HG03571 (cell line): ENCODE measurements at regions not wholly inside any gene's neighbourhood (a gene's known extent, or its start where the extent isn't known, plus 50 kb on each side); places are given as distances from the start of the nearest gene placed in this dataset.

Experiments
- ATAC-seq: cut with Tn5 transposase; IDR thresholded peaks from one replicate; pipeline ENCODE4 v1.9.1; 2021; ENCODE audit not compliant: unreplicated experiment

GRCh38 chr2:51758081-51758480 is 726.1 kb upstream of the NRXN1 start:
- ATAC-seq: no peak

- ATAC-seq: no peak
These were observed 702.2 kb upstream of the NRXN1 start for GRCh38 chr2:51734115-51734514.

GRCh38 chr2:51723691-51724090 is 691.8 kb upstream of the NRXN1 start:
- no peak for ATAC-seq

- ATAC-seq: no peak
These were observed 690.4 kb upstream of the NRXN1 start for GRCh38 chr2:51722311-51722710.

GRCh38 chr2:51720826-51721225 is 688.9 kb upstream of the NRXN1 start:
- ATAC-seq: no peak

GRCh38 chr2:51718881-51719280 is 686.9 kb upstream of the NRXN1 start:
- ATAC-seq: no peak

GRCh38 chr2:51717312-51717711 is 685.4 kb upstream of the NRXN1 start:
- ATAC-seq: no peak

GRCh38 chr2:51711766-51712165 is 679.8 kb upstream of the NRXN1 start:
- ATAC-seq: no peak

GRCh38 chr2:51710222-51710621 is 678.3 kb upstream of the NRXN1 start:
- no peak for ATAC-seq

- no peak for ATAC-seq
These were observed 675.7 kb upstream of the NRXN1 start for GRCh38 chr2:51707625-51708024.

GRCh38 chr2:51706220-51706619 is 674.3 kb upstream of the NRXN1 start:
- no peak for ATAC-seq

- no peak for ATAC-seq
These were observed 673.5 kb upstream of the NRXN1 start for GRCh38 chr2:51705417-51705816.

GRCh38 chr2:51698021-51698420 is 666.1 kb upstream of the NRXN1 start:
- no peak for ATAC-seq

GRCh38 chr2:51697095-51697494 is 665.2 kb upstream of the NRXN1 start:
- ATAC-seq: no peak

GRCh38 chr2:51695531-51695930 is 663.6 kb upstream of the NRXN1 start:
- ATAC-seq: no peak

GRCh38 chr2:51693640-51694039 is 661.7 kb upstream of the NRXN1 start:
- no peak for ATAC-seq

- ATAC-seq: no peak
These were observed 649.9 kb upstream of the NRXN1 start for GRCh38 chr2:51681854-51682253.

GRCh38 chr2:51673628-51674027 is 641.7 kb upstream of the NRXN1 start:
- no peak for ATAC-seq

GRCh38 chr2:51667679-51668078 is 635.7 kb upstream of the NRXN1 start:
- ATAC-seq: no peak

- no peak for ATAC-seq
These were observed 630.3 kb upstream of the NRXN1 start for GRCh38 chr2:51662187-51662586.

GRCh38 chr2:51657849-51658248 is 625.9 kb upstream of the NRXN1 start:
- no peak for ATAC-seq

GRCh38 chr2:51650769-51651168 is 618.8 kb upstream of the NRXN1 start:
- no peak for ATAC-seq

- ATAC-seq: no peak
These were observed 617.4 kb upstream of the NRXN1 start for GRCh38 chr2:51649366-51649765.

- ATAC-seq: no peak
These were observed 606.9 kb upstream of the NRXN1 start for GRCh38 chr2:51638811-51639210.
